ENCODE measurements at regions not wholly inside any gene's neighbourhood (a gene's known extent, or its start where the extent isn't known, plus 50 kb on each side); places are given as distances from the start of the nearest gene placed in this dataset.

- FAIRE-seq (no peak), DNase-seq (ENCODE audit: low read depth in 1 of 2, low spot score in 2 of 2) (no peak)
- Histone ChIP-seq H4K91ac (replicated peaks; ENCODE audit: insufficient read length, low read length) (no peak overlapping the region), H3K36me3 (ENCODE audit: control insufficient read depth in 2 of 4, insufficient read depth in 4 of 4, low read length in 3 of 4) (no peaks in the 10 kb centered on the region), H3K27me3 (replicated peaks in 1 of 4; ENCODE audit: control insufficient read depth in 3 of 4, extremely low read depth in 1 of 4, insufficient read depth in 3 of 4, low read length in 3 of 4) (no peaks in the 10 kb centered on the region), H3K56ac (replicated peaks; ENCODE audit: insufficient read length, low read depth, low read length) (no peak overlapping the region), H3K4me2 (ENCODE audit: insufficient read depth in 1 of 2, low read depth in 2 of 2, low read length in 2 of 2) (no peak overlapping the region), H2BK5ac (ENCODE audit: low read depth, low read length) (no peak overlapping the region), H3K27ac (ENCODE audit: low read depth, low read length) (no peak overlapping the region), H4K8ac (ENCODE audit: extremely low read depth, insufficient read depth, low read length) (no peak overlapping the region), H3K23me2 (ENCODE audit: low read depth, low read length) (no peaks in the 10 kb centered on the region), H3K18ac (ENCODE audit: extremely low read depth, low read length) (no peak overlapping the region), H3K4me1 (replicated peaks in 1 of 4; ENCODE audit: control insufficient read depth in 3 of 4, insufficient read depth in 4 of 4, low read length in 3 of 4) (peaks cover 0 to 3% (median 3%) of the 10 kb centered on the region in 4 experiments; a peak in 3 of 7 replicates), H2BK12ac (ENCODE audit: low read depth, low read length) (no peak overlapping the region), H2BK20ac (ENCODE audit: low read length) (no peak overlapping the region), H3K79me2 (ENCODE audit: control insufficient read depth in 1 of 2, insufficient read depth in 2 of 2, low read length in 2 of 2) (0 out of 4 replicates have a peak, but pooled peaks cover 0 to under 1% of the 10 kb centered on the region in 2 experiments), H2AK5ac (ENCODE audit: low read depth, low read length) (no peak overlapping the region), H2AFZ (ENCODE audit: low read length) (no peak overlapping the region), H3K79me1 (ENCODE audit: low read depth, low read length) (0 out of 2 replicates have a peak, but pooled peaks cover 2% of the 10 kb centered on the region), H4K20me1 (replicated peaks in 1 of 2; ENCODE audit: control insufficient read depth in 1 of 2, insufficient read depth in 2 of 2, low read length in 2 of 2) (no peaks in the 10 kb centered on the region), H3K14ac (ENCODE audit: insufficient read length) (no peak overlapping the region), H3K4ac (replicated peaks; ENCODE audit: insufficient read length, low read depth, low read length) (no peak overlapping the region), H3K23ac (ENCODE audit: insufficient read length) (no peak overlapping the region), H3K9ac (replicated peaks in 1 of 4; ENCODE audit: extremely low read depth in 1 of 4, low read depth in 3 of 4, low read length in 3 of 4) (no peak overlapping the region), H4K5ac (ENCODE audit: insufficient read length, low read depth, low read length) (no peak overlapping the region), H3K9me3 (ENCODE audit: insufficient read depth in 2 of 2, low read depth in 1 of 2, low read length in 1 of 2) (no peaks in the 10 kb centered on the region), H3K4me3 (ENCODE audit: extremely low read depth in 1 of 4, insufficient read depth in 2 of 4, low read depth in 3 of 4, low read length in 4 of 4) (no peak overlapping the region), H2BK120ac (replicated peaks; ENCODE audit: low read depth, low read length) (no peak overlapping the region), H2BK15ac (ENCODE audit: low read length) (no peak overlapping the region)
- 51% methylated on average over 3 of the region's 3 CpGs; no CpG with 5 or more reads in 1 of the 2 experiments for WGBS, 2 experiments (ENCODE audit: extremely low coverage in 1 of 2, insufficient coverage in 1 of 2, insufficient read length in 1 of 2, insufficient replicate concordance in 2 of 2, low coverage in 1 of 2, low lambda C conversion rate in 2 of 2, missing lambda C conversion rate in 1 of 2)
- TF ChIP-seq POLR2A (IDR thresholded peaks at IDR 0.05; ENCODE audit: control extremely low read depth in 1 of 2, low read depth in 2 of 2, low read length in 2 of 2) = no peak
- no peak for TF ChIP-seq EP300 (IDR thresholded peaks at IDR 0.05; ENCODE audit: borderline replicate concordance in 1 of 2, low read depth in 2 of 2, low read length in 2 of 2)
- no peak for TF ChIP-seq KDM1A (IDR thresholded peaks at IDR 0.05; ENCODE audit: borderline replicate concordance, low read length)
- TF ChIP-seq KDM5A (IDR thresholded peaks at IDR 0.05; ENCODE audit: low read length) = no peak
- TF ChIP-seq CREB1 (IDR thresholded peaks at IDR 0.05) = no peak
- ChIA-PET POLR2A (ENCODE audit: partially characterized antibody) (interaction anchor here (1.1 kb wide), 1 partner anchor 9 kb away, joined by 3 read pairs; no protein-coding TSS in a partner anchor), CTCF (ENCODE audit: partially characterized antibody) (interaction anchor here (0.7 kb wide), 1 partner anchor 147 kb away, joined by 3 read pairs; no protein-coding TSS in a partner anchor)
Observed at GRCh38 chr16:72609933-72610332, 438.0 kb upstream of the PMFBP1 start.
